GM23338 (cell line): ENCODE measurements at regions not wholly inside any gene's neighbourhood (a gene's known extent, or its start where the extent isn't known, plus 50 kb on each side); places are given as distances from the start of the nearest gene placed in this dataset.

Experiments used
- ATAC-seq: fragments of 200-7000 bp; cut with Tn5 transposase; 3 replicates; pipeline ENCODE4 v1.9.1; 2020
- DNase-seq: peaks from one replicate; pipeline ENCODE4 v3.0.0-alpha.2; 2015; ENCODE audit warnings: low spot score
- H2AFZ ChIP-seq: fragments of 200-600 bp; sonication (generic); 2 replicates; pipeline ENCODE4 v1.8.0; 2016; ENCODE audit warnings: antibody characterized with exemption, mild to moderate bottlenecking, moderate library complexity
- H3F3A ChIP-seq: fragments of 200-600 bp; sonication (generic); replicated peaks from 2 replicates; pipeline ENCODE4 v1.8.0; 2017; ENCODE audit warnings: antibody characterized with exemption, mixed run types, low read depth
- H3K27ac ChIP-seq: fragments of 200-600 bp; sonication (generic); 2 replicates; pipeline ENCODE4 v1.6.1; 2016; ENCODE audit warnings: low read depth
- H3K27me3 ChIP-seq: fragments of 200-600 bp; sonication (generic); 2 replicates; pipeline ENCODE4 v1.8.0; 2016; ENCODE audit warnings: mild to moderate bottlenecking, mixed run types, moderate library complexity; ENCODE audit not compliant: insufficient read depth
- H3K36me3 ChIP-seq: fragments of 200-600 bp; sonication (generic); 2 replicates; pipeline ENCODE4 v1.8.0; 2016; ENCODE audit warnings: mild to moderate bottlenecking; ENCODE audit not compliant: insufficient read depth
- H3K4me1 ChIP-seq: fragments of 200-600 bp; sonication (generic); 2 replicates; pipeline ENCODE4 v1.8.0; 2016; ENCODE audit warnings: mild to moderate bottlenecking, moderate library complexity; ENCODE audit not compliant: insufficient read depth
- H3K4me2 ChIP-seq: fragments of 200-600 bp; sonication (generic); 2 replicates; pipeline ENCODE4 v1.7.1; 2017; ENCODE audit warnings: mixed run types
- H3K4me3 ChIP-seq: fragments of 200-600 bp; sonication (generic); 2 replicates; pipeline ENCODE4 v1.6.1; 2016; ENCODE audit warnings: mixed run types
- H3K79me2 ChIP-seq: fragments of 200-600 bp; sonication (generic); replicated peaks from 2 replicates; pipeline ENCODE4 v1.8.0; 2017; ENCODE audit warnings: mild to moderate bottlenecking; ENCODE audit not compliant: insufficient read depth
- H3K9me2 ChIP-seq: fragments of 200-600 bp; sonication (generic); 2 replicates; pipeline ENCODE4 v1.8.0; 2017; ENCODE audit not compliant: insufficient read depth
- H4K20me1 ChIP-seq: fragments of 200-600 bp; sonication (generic); replicated peaks from 2 replicates; pipeline ENCODE4 v1.8.0; 2017; ENCODE audit warnings: mild to moderate bottlenecking; ENCODE audit not compliant: insufficient read depth
- H3K27ac Mint-ChIP-seq: 2 replicates; pipeline ENCODE4 v1.8.0; 2020; ENCODE audit warnings: inconsistent platforms, mild to moderate bottlenecking, moderate library complexity, mixed read lengths
- H3K27me3 Mint-ChIP-seq: 3 replicates; pipeline ENCODE4 v1.8.0; 2022; ENCODE audit warnings: low read depth, mild to moderate bottlenecking, moderate library complexity, mixed read lengths, inconsistent platforms; ENCODE audit not compliant: insufficient read depth, poor library complexity
- H3K36me3 Mint-ChIP-seq: 3 replicates; pipeline ENCODE4 v1.8.0; 2021; ENCODE audit warnings: low read depth, mild to moderate bottlenecking, inconsistent platforms, moderate library complexity, mixed read lengths
- H3K4me1 Mint-ChIP-seq: 3 replicates; pipeline ENCODE4 v1.8.0; 2020; ENCODE audit warnings: mild to moderate bottlenecking, inconsistent platforms, mixed read lengths
- H3K4me3 Mint-ChIP-seq: 3 replicates; pipeline ENCODE4 v1.8.0; 2021; ENCODE audit warnings: moderate library complexity, mild to moderate bottlenecking, inconsistent platforms, mixed read lengths
- H3K9me3 Mint-ChIP-seq: 3 replicates; pipeline ENCODE4 v1.8.0; 2020; ENCODE audit warnings: moderate library complexity, mild to moderate bottlenecking, inconsistent platforms, mixed read lengths
- EZH2 ChIP-seq: fragments of 200-600 bp; sonication (generic); IDR thresholded peaks from one replicate; pipeline ENCODE4 v1.8.0; 2017; ENCODE audit warnings: antibody characterized with exemption, mild to moderate bottlenecking, low read depth; ENCODE audit not compliant: unreplicated experiment
- POLR2AphosphoS5 ChIP-seq: IDR thresholded peaks from 2 replicates; pipeline ENCODE4 v1.6.1; 2016; ENCODE audit warnings: antibody characterized with exemption, low read depth
- ZNF462 ChIP-seq: fragments of 250-450 bp; sonication (Bioruptor Pico); IDR thresholded peaks from 2 replicates; pipeline ENCODE4 v1.5.0; 2020; ENCODE audit warnings: mild to moderate bottlenecking, moderate library complexity
- TF ChIP-seq, protein P1 (sequence below): IDR thresholded peaks from one replicate; pipeline ENCODE4 v1.6.1; 2018; ENCODE audit warnings: antibody characterized with exemption; ENCODE audit not compliant: unreplicated experiment

DNA sequence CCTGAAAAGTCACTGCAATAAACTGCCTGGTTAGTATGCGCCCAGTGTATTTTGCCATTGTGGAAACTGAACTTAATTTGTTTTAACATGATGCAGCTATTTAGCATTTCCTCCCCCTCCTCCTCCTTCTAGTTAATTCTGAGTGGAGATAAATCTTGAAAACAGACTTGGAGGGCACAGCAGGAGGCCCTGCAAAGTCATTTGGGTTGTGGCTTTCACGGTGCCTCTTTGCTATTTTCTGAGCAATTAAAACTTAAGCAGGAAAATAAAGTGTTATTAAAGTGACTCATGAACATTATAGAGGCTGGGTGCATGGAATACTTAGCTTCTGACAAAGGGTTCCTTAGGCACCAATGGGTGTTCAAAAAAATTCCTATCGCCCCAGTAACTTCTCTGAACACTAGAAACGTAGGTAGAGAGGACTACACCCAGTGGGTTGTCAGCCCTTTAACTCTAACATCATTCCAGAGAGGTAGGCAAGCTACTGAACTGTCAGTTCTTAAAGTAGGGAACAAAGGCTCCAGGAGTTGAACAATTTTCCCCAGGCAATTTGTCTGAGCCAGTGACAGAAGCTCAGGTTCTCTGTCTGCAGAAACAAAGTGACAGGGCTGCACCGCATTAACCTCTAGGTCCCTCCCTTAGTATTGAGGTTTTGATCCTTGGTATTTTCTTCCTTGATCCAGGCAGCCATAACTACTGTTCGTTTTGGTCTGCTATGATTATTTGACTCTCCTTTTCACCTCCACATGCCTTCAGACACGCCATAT is 158.3 kb upstream of the KIT start (continued):
- no peak for TF ChIP-seq ZNF462

- H3K4me2 ChIP-seq: no peak overlapping the region
- H3K9me2 ChIP-seq: no peaks in the 10 kb centered on the region; the same call in 1 of the 2 replicates
- DNase-seq: no peak
- ATAC-seq: no peak
- no peak overlapping the region for H3K27ac ChIP-seq
- Mint-ChIP-seq H3K27ac (no peak overlapping the region), H3K4me3 (no peak overlapping the region), H3K27me3 (no peaks in the 10 kb centered on the region), H3K4me1 (peaks cover 5% of the 10 kb centered on the region; the same call in 2 of the 3 replicates), H3K9me3 (peaks cover 12% of the 10 kb centered on the region), H3K36me3 (peaks cover 6% of the 10 kb centered on the region)
- no peaks in the 10 kb centered on the region for H3K36me3 ChIP-seq
- H3K4me3 ChIP-seq: no peak overlapping the region
- no peak overlapping the region for H2AFZ ChIP-seq
- no peaks in the 10 kb centered on the region for H4K20me1 ChIP-seq
- no peaks in the 10 kb centered on the region for H3K4me1 ChIP-seq
- no peaks in the 10 kb centered on the region for H3K27me3 ChIP-seq
- no peaks in the 10 kb centered on the region for H3F3A ChIP-seq
- no peaks in the 10 kb centered on the region for H3K79me2 ChIP-seq
- TF ChIP-seq EZH2 (no peak), ZNF462 (no peak), POLR2AphosphoS5 (no peak)
- TF ChIP-seq, protein P1, sequence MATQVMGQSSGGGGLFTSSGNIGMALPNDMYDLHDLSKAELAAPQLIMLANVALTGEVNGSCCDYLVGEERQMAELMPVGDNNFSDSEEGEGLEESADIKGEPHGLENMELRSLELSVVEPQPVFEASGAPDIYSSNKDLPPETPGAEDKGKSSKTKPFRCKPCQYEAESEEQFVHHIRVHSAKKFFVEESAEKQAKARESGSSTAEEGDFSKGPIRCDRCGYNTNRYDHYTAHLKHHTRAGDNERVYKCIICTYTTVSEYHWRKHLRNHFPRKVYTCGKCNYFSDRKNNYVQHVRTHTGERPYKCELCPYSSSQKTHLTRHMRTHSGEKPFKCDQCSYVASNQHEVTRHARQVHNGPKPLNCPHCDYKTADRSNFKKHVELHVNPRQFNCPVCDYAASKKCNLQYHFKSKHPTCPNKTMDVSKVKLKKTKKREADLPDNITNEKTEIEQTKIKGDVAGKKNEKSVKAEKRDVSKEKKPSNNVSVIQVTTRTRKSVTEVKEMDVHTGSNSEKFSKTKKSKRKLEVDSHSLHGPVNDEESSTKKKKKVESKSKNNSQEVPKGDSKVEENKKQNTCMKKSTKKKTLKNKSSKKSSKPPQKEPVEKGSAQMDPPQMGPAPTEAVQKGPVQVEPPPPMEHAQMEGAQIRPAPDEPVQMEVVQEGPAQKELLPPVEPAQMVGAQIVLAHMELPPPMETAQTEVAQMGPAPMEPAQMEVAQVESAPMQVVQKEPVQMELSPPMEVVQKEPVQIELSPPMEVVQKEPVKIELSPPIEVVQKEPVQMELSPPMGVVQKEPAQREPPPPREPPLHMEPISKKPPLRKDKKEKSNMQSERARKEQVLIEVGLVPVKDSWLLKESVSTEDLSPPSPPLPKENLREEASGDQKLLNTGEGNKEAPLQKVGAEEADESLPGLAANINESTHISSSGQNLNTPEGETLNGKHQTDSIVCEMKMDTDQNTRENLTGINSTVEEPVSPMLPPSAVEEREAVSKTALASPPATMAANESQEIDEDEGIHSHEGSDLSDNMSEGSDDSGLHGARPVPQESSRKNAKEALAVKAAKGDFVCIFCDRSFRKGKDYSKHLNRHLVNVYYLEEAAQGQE: no peak
Measured at GRCh38 chr4:54505362-54505761, 152.4 kb upstream of the KIT start.
